Middle frontal gyrus (tissue), 1 donor: ENCODE measurements at regions not wholly inside any gene's neighbourhood (a gene's known extent, or its start where the extent isn't known, plus 50 kb on each side); places are given as distances from the start of the nearest gene placed in this dataset.

Experiments used
- DNase-seq: peaks from one replicate; pipeline ENCODE4 v3.0.0-alpha.2; 2015; ENCODE audit warnings: low spot score; ENCODE audit errors: extremely low spot score

- DNase-seq, result no peak
Measured at GRCh38 chr13:33744589-33745369, 73.2 kb upstream of the RFC3 start.

GRCh38 chr13:33745370-33746324, 72.3 kb upstream of the RFC3 start:
- no peak for DNase-seq

GRCh38 chr13:33746867-33747266, 71.1 kb upstream of the RFC3 start:
- DNase-seq, result no peak

GRCh38 chr13:33751151-33751550, 66.8 kb upstream of the RFC3 start:
- DNase-seq, result no peak

- no peak for DNase-seq
Measured at GRCh38 chr13:33752094-33752493, 65.9 kb upstream of the RFC3 start.

- no peak for DNase-seq
Measured at GRCh38 chr13:33752597-33752996, 65.4 kb upstream of the RFC3 start.

- no peak for DNase-seq
Measured at GRCh38 chr13:33756929-33757328, 61.0 kb upstream of the RFC3 start.

GRCh38 chr13:33757713-33758112, 60.2 kb upstream of the RFC3 start:
- no peak for DNase-seq

- DNase-seq, result no peak
Measured at GRCh38 chr13:33758113-33758512, 59.8 kb upstream of the RFC3 start.

- DNase-seq, result no peak
Measured at GRCh38 chr13:33761740-33762139, 56.2 kb upstream of the RFC3 start.

- no peak for DNase-seq
Measured at GRCh38 chr13:33763021-33763420, 54.9 kb upstream of the RFC3 start.

GRCh38 chr13:33764716-33765115, 53.2 kb upstream of the RFC3 start:
- no peak for DNase-seq

GRCh38 chr13:33766329-33767123, 51.4 kb upstream of the RFC3 start:
- DNase-seq, result no peak

GRCh38 chr13:33767140-33767539, 50.8 kb upstream of the RFC3 start:
- DNase-seq, result no peak
